ENCODE measurements at regions not wholly inside any gene's neighbourhood (a gene's known extent, or its start where the extent isn't known, plus 50 kb on each side); places are given as distances from the start of the nearest gene placed in this dataset.

DNA sequence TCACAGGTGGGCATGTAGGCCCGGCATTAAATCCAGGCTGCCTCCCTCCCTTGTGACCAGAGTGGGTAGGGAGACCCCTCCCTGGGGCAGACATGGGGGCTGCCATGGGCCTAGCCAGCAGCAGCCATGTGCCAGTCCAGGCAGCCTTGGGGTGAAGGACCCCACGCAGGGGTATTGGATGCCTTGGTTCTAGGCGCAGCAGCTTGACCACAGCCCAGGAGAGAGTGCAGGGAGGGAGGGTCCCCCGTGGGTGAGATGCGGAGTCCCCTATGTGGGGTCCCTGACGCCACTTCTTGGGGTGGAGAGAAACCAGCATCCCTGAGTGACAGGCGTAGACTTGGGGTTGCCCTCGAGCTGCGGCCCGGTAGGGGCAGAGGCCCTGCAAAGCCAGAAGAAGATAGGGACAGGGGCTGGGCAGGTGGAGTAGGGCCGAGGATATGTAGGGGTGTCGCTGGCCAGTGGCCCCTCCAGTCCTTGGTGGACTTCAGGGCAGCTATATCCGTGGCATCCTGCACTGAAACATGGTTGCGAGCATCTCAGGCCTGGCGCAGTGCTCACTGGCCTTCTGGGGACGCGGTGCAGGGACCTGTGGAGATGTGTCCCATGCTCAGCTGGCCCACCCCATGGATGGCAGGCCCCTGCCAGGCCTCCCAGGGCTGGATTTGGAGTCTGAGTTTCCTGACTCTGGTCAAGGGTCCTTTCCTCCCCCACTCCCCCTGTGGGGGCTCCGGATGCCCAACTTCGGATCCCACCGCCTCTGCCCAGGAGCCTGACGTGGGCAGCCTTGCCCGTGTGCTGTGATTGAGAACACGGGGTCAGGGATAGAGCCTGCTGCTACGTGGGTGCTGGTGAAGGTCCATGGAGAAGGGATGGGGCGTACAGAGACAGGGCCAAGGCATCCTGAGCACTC is 1179.8 kb downstream of the BRD1 start:
- H2AFZ ChIP-seq = no peak overlapping the region
- no peaks in the 10 kb centered on the region; the same call in 2 of the 3 replicates for H3K36me3 Mint-ChIP-seq (ENCODE audit: low read depth)
- no peak for ATAC-seq
- H3K4me1 Mint-ChIP-seq = peaks cover 3% of the 10 kb centered on the region; the same call in 1 of the 3 replicates
- TF ChIP-seq EZH2 (IDR thresholded peaks at IDR 0.05; ENCODE audit: low read depth, unreplicated experiment) (no peak), ZNF114 (CRISPR knock-in tag; IDR thresholded peaks at IDR 0.05) (no peak), POLR2AphosphoS5 (IDR thresholded peaks at IDR 0.05; ENCODE audit: low read depth) (no peak), JUNB (IDR thresholded peaks at IDR 0.05; ENCODE audit: unreplicated experiment) (no peak), ZNF331 (CRISPR knock-in tag; IDR thresholded peaks at IDR 0.05; ENCODE audit: low read depth) (no peak), EZH2phosphoT487 (IDR thresholded peaks at IDR 0.05; ENCODE audit: unreplicated experiment) (no peak), NANOG (IDR thresholded peaks at IDR 0.05; ENCODE audit: borderline replicate concordance) (no peak), STAT1 (IDR thresholded peaks at IDR 0.05; ENCODE audit: unreplicated experiment) (no peak), CREB1 (CRISPR knock-in tag; IDR thresholded peaks at IDR 0.05; ENCODE audit: low read depth) (no peak)
- TF ChIP-seq, protein P1, sequence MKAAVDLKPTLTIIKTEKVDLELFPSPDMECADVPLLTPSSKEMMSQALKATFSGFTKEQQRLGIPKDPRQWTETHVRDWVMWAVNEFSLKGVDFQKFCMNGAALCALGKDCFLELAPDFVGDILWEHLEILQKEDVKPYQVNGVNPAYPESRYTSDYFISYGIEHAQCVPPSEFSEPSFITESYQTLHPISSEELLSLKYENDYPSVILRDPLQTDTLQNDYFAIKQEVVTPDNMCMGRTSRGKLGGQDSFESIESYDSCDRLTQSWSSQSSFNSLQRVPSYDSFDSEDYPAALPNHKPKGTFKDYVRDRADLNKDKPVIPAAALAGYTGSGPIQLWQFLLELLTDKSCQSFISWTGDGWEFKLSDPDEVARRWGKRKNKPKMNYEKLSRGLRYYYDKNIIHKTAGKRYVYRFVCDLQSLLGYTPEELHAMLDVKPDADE (IDR thresholded peaks at IDR 0.05) = no peak
- TF ChIP-seq, protein P2, sequence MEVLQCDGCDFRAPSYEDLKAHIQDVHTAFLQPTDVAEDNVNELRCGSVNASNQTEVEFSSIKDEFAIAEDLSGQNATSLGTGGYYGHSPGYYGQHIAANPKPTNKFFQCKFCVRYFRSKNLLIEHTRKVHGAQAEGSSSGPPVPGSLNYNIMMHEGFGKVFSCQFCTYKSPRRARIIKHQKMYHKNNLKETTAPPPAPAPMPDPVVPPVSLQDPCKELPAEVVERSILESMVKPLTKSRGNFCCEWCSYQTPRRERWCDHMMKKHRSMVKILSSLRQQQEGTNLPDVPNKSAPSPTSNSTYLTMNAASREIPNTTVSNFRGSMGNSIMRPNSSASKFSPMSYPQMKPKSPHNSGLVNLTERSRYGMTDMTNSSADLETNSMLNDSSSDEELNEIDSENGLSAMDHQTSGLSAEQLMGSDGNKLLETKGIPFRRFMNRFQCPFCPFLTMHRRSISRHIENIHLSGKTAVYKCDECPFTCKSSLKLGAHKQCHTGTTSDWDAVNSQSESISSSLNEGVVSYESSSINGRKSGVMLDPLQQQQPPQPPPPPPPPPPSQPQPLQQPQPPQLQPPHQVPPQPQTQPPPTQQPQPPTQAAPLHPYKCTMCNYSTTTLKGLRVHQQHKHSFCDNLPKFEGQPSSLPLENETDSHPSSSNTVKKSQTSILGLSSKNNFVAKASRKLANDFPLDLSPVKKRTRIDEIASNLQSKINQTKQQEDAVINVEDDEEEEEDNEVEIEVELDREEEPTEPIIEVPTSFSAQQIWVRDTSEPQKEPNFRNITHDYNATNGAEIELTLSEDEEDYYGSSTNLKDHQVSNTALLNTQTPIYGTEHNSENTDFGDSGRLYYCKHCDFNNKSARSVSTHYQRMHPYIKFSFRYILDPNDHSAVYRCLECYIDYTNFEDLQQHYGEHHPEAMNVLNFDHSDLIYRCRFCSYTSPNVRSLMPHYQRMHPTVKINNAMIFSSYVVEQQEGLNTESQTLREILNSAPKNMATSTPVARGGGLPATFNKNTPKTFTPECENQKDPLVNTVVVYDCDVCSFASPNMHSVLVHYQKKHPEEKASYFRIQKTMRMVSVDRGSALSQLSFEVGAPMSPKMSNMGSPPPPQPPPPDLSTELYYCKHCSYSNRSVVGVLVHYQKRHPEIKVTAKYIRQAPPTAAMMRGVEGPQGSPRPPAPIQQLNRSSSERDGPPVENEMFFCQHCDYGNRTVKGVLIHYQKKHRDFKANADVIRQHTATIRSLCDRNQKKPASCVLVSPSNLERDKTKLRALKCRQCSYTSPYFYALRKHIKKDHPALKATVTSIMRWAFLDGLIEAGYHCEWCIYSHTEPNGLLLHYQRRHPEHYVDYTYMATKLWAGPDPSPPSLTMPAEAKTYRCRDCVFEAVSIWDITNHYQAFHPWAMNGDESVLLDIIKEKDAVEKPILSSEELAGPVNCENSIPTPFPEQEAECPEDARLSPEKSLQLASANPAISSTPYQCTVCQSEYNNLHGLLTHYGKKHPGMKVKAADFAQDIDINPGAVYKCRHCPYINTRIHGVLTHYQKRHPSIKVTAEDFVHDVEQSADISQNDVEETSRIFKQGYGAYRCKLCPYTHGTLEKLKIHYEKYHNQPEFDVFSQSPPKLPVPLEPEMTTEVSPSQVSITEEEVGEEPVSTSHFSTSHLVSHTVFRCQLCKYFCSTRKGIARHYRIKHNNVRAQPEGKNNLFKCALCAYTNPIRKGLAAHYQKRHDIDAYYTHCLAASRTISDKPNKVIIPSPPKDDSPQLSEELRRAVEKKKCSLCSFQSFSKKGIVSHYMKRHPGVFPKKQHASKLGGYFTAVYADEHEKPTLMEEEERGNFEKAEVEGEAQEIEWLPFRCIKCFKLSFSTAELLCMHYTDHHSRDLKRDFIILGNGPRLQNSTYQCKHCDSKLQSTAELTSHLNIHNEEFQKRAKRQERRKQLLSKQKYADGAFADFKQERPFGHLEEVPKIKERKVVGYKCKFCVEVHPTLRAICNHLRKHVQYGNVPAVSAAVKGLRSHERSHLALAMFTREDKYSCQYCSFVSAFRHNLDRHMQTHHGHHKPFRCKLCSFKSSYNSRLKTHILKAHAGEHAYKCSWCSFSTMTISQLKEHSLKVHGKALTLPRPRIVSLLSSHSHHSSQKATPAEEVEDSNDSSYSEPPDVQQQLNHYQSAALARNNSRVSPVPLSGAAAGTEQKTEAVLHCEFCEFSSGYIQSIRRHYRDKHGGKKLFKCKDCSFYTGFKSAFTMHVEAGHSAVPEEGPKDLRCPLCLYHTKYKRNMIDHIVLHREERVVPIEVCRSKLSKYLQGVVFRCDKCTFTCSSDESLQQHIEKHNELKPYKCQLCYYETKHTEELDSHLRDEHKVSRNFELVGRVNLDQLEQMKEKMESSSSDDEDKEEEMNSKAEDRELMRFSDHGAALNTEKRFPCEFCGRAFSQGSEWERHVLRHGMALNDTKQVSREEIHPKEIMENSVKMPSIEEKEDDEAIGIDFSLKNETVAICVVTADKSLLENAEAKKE (CRISPR knock-in tag; IDR thresholded peaks at IDR 0.05) = no peak
- TF ChIP-seq, protein P3, sequence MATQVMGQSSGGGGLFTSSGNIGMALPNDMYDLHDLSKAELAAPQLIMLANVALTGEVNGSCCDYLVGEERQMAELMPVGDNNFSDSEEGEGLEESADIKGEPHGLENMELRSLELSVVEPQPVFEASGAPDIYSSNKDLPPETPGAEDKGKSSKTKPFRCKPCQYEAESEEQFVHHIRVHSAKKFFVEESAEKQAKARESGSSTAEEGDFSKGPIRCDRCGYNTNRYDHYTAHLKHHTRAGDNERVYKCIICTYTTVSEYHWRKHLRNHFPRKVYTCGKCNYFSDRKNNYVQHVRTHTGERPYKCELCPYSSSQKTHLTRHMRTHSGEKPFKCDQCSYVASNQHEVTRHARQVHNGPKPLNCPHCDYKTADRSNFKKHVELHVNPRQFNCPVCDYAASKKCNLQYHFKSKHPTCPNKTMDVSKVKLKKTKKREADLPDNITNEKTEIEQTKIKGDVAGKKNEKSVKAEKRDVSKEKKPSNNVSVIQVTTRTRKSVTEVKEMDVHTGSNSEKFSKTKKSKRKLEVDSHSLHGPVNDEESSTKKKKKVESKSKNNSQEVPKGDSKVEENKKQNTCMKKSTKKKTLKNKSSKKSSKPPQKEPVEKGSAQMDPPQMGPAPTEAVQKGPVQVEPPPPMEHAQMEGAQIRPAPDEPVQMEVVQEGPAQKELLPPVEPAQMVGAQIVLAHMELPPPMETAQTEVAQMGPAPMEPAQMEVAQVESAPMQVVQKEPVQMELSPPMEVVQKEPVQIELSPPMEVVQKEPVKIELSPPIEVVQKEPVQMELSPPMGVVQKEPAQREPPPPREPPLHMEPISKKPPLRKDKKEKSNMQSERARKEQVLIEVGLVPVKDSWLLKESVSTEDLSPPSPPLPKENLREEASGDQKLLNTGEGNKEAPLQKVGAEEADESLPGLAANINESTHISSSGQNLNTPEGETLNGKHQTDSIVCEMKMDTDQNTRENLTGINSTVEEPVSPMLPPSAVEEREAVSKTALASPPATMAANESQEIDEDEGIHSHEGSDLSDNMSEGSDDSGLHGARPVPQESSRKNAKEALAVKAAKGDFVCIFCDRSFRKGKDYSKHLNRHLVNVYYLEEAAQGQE (IDR thresholded peaks at IDR 0.05; ENCODE audit: unreplicated experiment) = no peak
- TF ChIP-seq, protein P4, sequence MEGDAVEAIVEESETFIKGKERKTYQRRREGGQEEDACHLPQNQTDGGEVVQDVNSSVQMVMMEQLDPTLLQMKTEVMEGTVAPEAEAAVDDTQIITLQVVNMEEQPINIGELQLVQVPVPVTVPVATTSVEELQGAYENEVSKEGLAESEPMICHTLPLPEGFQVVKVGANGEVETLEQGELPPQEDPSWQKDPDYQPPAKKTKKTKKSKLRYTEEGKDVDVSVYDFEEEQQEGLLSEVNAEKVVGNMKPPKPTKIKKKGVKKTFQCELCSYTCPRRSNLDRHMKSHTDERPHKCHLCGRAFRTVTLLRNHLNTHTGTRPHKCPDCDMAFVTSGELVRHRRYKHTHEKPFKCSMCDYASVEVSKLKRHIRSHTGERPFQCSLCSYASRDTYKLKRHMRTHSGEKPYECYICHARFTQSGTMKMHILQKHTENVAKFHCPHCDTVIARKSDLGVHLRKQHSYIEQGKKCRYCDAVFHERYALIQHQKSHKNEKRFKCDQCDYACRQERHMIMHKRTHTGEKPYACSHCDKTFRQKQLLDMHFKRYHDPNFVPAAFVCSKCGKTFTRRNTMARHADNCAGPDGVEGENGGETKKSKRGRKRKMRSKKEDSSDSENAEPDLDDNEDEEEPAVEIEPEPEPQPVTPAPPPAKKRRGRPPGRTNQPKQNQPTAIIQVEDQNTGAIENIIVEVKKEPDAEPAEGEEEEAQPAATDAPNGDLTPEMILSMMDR (conservative IDR thresholded peaks at IDR 0.05; ENCODE audit: low read depth in 2 of 2) = no peak
- no peaks in the 10 kb centered on the region for H3K9me3 Mint-ChIP-seq
- no peaks in the 10 kb centered on the region for H3K4me1 ChIP-seq (ENCODE audit: insufficient read depth)
- no peak overlapping the region for H3K4me3 ChIP-seq
- no peaks in the 10 kb centered on the region for H3K27me3 ChIP-seq (ENCODE audit: insufficient read depth)
- H3K79me2 ChIP-seq (replicated peaks; ENCODE audit: insufficient read depth) = no peaks in the 10 kb centered on the region
- H3K4me2 ChIP-seq = no peak overlapping the region
- H4K20me1 ChIP-seq (replicated peaks; ENCODE audit: insufficient read depth) = no peaks in the 10 kb centered on the region
- H3K4me3 Mint-ChIP-seq = no peak overlapping the region
- H3K27ac Mint-ChIP-seq = no peak overlapping the region
- H3K27me3 Mint-ChIP-seq (ENCODE audit: insufficient read depth, low read depth, poor library complexity) = peaks cover 5% of the 10 kb centered on the region
- DNase-seq (ENCODE audit: low spot score) = no peak
- H3K36me3 ChIP-seq (ENCODE audit: insufficient read depth) = no peaks in the 10 kb centered on the region
- no peak overlapping the region for H3K27ac ChIP-seq (ENCODE audit: low read depth)
- H3F3A ChIP-seq (replicated peaks; ENCODE audit: low read depth) = no peaks in the 10 kb centered on the region
- no peaks in the 10 kb centered on the region for H3K9me2 ChIP-seq (ENCODE audit: insufficient read depth)

Measured in GM23338 (cell line).